Prostate gland (tissue), 2 donors: ENCODE measurements at regions not wholly inside any gene's neighbourhood (a gene's known extent, or its start where the extent isn't known, plus 50 kb on each side); places are given as distances from the start of the nearest gene placed in this dataset.

ENCODE experiments used
- CTCF ChIP-seq, 4 experiments: fragments of 200-600 bp in 2 of 4; fragments of 450-650 bp in 2 of 4; sonication (generic) in 2 of 4; IDR thresholded peaks; 1 replicate in 3 of 4; 2 replicates in 1 of 4; pipeline ENCODE4 v1.5.1; 2016 to 2019; ENCODE audit warnings: antibody characterized with exemption in 4 of 4, mild to moderate bottlenecking in 2 of 4, moderate library complexity in 2 of 4
- POLR2A ChIP-seq: fragments of 450-650 bp; IDR thresholded peaks from one replicate; pipeline ENCODE4 v1.6.1; 2016; ENCODE audit warnings: antibody characterized with exemption, mild to moderate bottlenecking

GRCh38 chr1:193333166-193333565 lies 146.8 kb upstream of the B3GALT2 start:
- no peak for TF ChIP-seq POLR2A
- TF ChIP-seq CTCF (IDR thresholded peaks at IDR 0.05), result no peak
